Mesothelial cell of epicardium (in vitro differentiated cells): ENCODE measurements at regions not wholly inside any gene's neighbourhood (a gene's known extent, or its start where the extent isn't known, plus 50 kb on each side); places are given as distances from the start of the nearest gene placed in this dataset.

Experiments used
- DNase-seq, 2 experiments: peaks; one replicate each; pipeline ENCODE4 v3.0.0; 2021; ENCODE audit warnings: low spot score in 2 of 2; ENCODE audit not compliant: unreplicated experiment in 2 of 2
- H3K27ac Mint-ChIP-seq: 2 replicates; pipeline ENCODE4 v1.8.0; 2021; ENCODE audit warnings: mixed read lengths
- H3K27me3 Mint-ChIP-seq: 2 replicates; pipeline ENCODE4 v1.8.0; 2021; ENCODE audit warnings: low read depth, mixed read lengths
- H3K36me3 Mint-ChIP-seq: 2 replicates; pipeline ENCODE4 v1.8.0; 2021; ENCODE audit warnings: mixed read lengths
- H3K4me1 Mint-ChIP-seq: 2 replicates; pipeline ENCODE4 v1.8.0; 2021; ENCODE audit warnings: mixed read lengths
- H3K4me3 Mint-ChIP-seq: 2 replicates; pipeline ENCODE4 v1.8.0; 2021; ENCODE audit warnings: mild to moderate bottlenecking, moderate library complexity, mixed read lengths
- H3K9me3 Mint-ChIP-seq: 2 replicates; pipeline ENCODE4 v1.8.0; 2021; ENCODE audit warnings: mixed read lengths
- TF ChIP-seq, protein P1 (sequence below): fragments of 200-600 bp; sonication (generic); IDR thresholded peaks from one replicate; pipeline ENCODE4 v1.5.0; 2021; ENCODE audit warnings: antibody characterized with exemption; ENCODE audit not compliant: unreplicated experiment

- Mint-ChIP-seq H3K9me3 (no peaks in the 10 kb centered on the region), H3K27ac (no peak overlapping the region), H3K36me3 (no peaks in the 10 kb centered on the region), H3K4me3 (no peak overlapping the region), H3K4me1 (peaks cover 1% of the 10 kb centered on the region), H3K27me3 (no peaks in the 10 kb centered on the region)
- DNase-seq = no peak
- TF ChIP-seq, protein P1, sequence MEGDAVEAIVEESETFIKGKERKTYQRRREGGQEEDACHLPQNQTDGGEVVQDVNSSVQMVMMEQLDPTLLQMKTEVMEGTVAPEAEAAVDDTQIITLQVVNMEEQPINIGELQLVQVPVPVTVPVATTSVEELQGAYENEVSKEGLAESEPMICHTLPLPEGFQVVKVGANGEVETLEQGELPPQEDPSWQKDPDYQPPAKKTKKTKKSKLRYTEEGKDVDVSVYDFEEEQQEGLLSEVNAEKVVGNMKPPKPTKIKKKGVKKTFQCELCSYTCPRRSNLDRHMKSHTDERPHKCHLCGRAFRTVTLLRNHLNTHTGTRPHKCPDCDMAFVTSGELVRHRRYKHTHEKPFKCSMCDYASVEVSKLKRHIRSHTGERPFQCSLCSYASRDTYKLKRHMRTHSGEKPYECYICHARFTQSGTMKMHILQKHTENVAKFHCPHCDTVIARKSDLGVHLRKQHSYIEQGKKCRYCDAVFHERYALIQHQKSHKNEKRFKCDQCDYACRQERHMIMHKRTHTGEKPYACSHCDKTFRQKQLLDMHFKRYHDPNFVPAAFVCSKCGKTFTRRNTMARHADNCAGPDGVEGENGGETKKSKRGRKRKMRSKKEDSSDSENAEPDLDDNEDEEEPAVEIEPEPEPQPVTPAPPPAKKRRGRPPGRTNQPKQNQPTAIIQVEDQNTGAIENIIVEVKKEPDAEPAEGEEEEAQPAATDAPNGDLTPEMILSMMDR = no peak
Observed at GRCh38 chr2:16273111-16273510, 332.8 kb downstream of the MYCN start.

- DNase-seq = no peak
- H3K27ac Mint-ChIP-seq = no peak overlapping the region
Observed at GRCh38 chr2:16272038-16272788, 331.9 kb downstream of the MYCN start.

DNA sequence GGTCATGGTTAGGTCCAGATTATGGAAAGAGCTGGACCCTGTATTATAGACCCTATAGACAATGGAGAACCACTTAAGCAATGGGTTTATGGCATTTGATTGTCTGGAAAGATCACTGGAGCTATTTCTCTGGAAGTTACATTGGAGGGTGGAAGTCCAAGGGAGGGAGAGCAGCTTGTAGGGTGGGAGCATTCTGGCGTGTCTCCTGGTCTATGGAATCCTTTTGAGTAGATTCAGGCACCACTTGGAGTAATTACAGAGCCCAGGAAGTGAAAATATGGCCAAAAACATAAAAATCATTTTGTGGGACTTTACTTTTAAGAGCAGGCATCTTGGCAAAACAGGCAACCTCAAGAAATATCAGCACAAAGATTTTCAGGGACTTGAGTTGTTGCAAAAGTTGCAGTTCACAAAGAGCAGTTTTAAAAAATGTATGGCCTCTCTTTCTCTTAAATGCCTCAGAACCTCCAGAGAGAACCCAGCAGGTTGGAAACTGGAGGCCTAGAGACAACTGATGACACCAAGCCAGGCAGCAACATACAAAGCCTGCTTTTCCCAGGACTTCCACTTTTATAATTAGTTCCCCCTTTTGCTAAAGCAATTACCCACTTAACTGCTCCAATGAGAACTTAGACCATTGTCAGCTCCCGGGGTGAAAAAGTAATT is 331.0 kb downstream of the MYCN start:
- H3K36me3 Mint-ChIP-seq = no peaks in the 10 kb centered on the region
- H3K4me1 Mint-ChIP-seq = peaks cover 1% of the 10 kb centered on the region
- TF ChIP-seq, protein P1 = no peak
- no peak overlapping the region for H3K27ac Mint-ChIP-seq
- no peak overlapping the region for H3K4me3 Mint-ChIP-seq
- DNase-seq = no peak
- no peaks in the 10 kb centered on the region for H3K9me3 Mint-ChIP-seq
- no peaks in the 10 kb centered on the region for H3K27me3 Mint-ChIP-seq

More at GRCh38 chr2:16272038-16272788, 331.9 kb downstream of the MYCN start:
- Mint-ChIP-seq H3K4me1 (peaks cover 1% of the 10 kb centered on the region), H3K9me3 (no peaks in the 10 kb centered on the region), H3K4me3 (no peak overlapping the region), H3K36me3 (no peaks in the 10 kb centered on the region), H3K27me3 (no peaks in the 10 kb centered on the region)
- TF ChIP-seq, protein P1 = no peak

DNA sequence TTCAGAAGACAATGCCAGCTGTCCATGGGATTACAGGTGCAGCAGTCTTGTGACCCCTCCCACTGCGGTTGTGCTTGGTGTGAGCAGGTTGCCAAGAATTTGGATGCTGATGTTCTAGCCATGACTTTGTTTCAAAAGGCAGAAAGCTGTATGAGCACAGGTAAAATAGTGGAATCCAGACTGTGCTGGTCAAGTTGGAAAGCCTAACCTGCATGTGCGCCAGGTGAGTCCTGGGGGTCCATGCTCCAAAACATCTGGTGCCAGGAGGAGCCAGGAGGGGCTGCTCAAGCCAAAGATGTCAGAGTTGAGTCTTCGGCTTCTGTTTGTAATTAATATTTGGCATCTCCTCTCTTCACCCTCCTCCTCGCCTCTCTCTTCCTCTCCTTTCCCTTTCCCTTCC is 330.1 kb downstream of the MYCN start:
- Mint-ChIP-seq H3K36me3 (no peaks in the 10 kb centered on the region), H3K4me3 (no peak overlapping the region), H3K9me3 (no peaks in the 10 kb centered on the region), H3K27me3 (no peaks in the 10 kb centered on the region), H3K27ac (no peak overlapping the region), H3K4me1 (peaks cover 1% of the 10 kb centered on the region)
- TF ChIP-seq, protein P1 = no peak
- no peak for DNase-seq

- no peak for DNase-seq
- H3K36me3 Mint-ChIP-seq = no peaks in the 10 kb centered on the region
Observed at GRCh38 chr2:16268301-16269000, 328.1 kb downstream of the MYCN start.

More at GRCh38 chr2:16268301-16269000, 328.1 kb downstream of the MYCN start:
- TF ChIP-seq, protein P1 = no peak
- no peak overlapping the region for H3K27ac Mint-ChIP-seq
- H3K4me3 Mint-ChIP-seq = no peak overlapping the region
- no peaks in the 10 kb centered on the region for H3K27me3 Mint-ChIP-seq
- no peaks in the 10 kb centered on the region for H3K9me3 Mint-ChIP-seq
- peaks cover 3% of the 10 kb centered on the region for H3K4me1 Mint-ChIP-seq
